Gastroesophageal sphincter (tissue), 3 donors: ENCODE measurements at regions not wholly inside any gene's neighbourhood (a gene's known extent, or its start where the extent isn't known, plus 50 kb on each side); places are given as distances from the start of the nearest gene placed in this dataset.

Source experiments
- CTCF ChIP-seq, 4 experiments: fragments of 200-600 bp in 2 of 4; fragments of 450-650 bp in 2 of 4; sonication (generic) in 1 of 4; IDR thresholded peaks; one replicate each; pipeline ENCODE4 v1.5.1; 2017 to 2019; ENCODE audit warnings: antibody characterized with exemption in 4 of 4, mild to moderate bottlenecking in 2 of 4, moderate library complexity in 2 of 4
- POLR2A ChIP-seq, 2 donors: fragments of 450-650 bp; IDR thresholded peaks; one replicate each; pipeline ENCODE4 v1.6.1; 2017; ENCODE audit warnings: antibody characterized with exemption in 2 of 2, mild to moderate bottlenecking in 2 of 2, moderate library complexity in 1 of 2
- POLR2AphosphoS5 ChIP-seq: sonication (generic); formaldehyde crosslinking; IDR thresholded peaks from one replicate; pipeline ENCODE4 v1.6.1; 2017; ENCODE audit warnings: antibody characterized with exemption

DNA sequence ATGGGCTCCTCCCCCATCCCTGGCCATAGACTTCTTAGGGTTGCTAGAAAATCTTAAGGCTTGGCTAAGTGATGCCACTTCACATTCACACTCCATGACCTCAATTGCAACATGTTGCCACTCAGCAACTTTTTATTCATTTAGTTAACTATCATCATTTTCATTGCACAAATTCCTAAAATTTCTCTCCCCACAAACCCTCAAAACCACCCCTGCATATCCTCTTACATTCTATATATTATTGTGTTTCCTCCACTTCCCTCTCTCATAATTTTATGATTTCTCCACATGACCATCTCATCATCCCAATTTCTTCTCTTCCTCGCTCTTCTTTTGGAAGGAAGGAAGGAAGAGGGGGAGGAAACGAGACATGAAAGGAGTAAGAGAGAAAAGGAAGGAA is 436.0 kb downstream of the HACE1 start:
- no peak for TF ChIP-seq POLR2AphosphoS5
- no peak for TF ChIP-seq CTCF (IDR thresholded peaks at IDR 0.05)
- TF ChIP-seq POLR2A (IDR thresholded peaks at IDR 0.05): no peak
